Astrocyte of the hippocampus (primary cell): ENCODE measurements at regions not wholly inside any gene's neighbourhood (a gene's known extent, or its start where the extent isn't known, plus 50 kb on each side); places are given as distances from the start of the nearest gene placed in this dataset.
"Not testable (repeated sequence)": the region's sequence is repeated elsewhere in the genome, so short reads cannot be mapped to it uniquely, and the experiment has no call there.

Source experiments
- DNase-seq: peaks from one replicate; pipeline ENCODE4 v3.0.0; 2011; ENCODE audit warnings: low read depth, low spot score

DNA sequence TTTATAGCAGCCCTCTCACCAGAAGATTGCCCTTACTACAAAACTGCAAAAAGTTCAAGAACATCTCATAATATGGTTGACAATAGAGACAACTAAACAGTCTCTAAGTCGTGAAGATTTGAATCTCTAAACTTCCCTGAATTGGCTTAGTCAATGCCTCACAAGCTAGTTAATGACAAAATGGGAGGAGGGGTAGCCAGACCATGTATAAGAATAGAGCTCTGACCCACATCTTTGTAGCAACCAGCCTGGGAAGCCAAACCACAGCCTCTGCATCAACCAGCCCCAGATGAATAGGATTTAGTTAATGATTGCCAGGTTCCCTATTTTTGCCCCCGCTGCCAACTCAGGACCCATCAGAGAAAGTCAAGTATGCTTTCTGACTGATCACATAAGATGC lies 1265.9 kb upstream of the PCDH10 start:
- DNase-seq = not testable (repeated sequence)

DNA sequence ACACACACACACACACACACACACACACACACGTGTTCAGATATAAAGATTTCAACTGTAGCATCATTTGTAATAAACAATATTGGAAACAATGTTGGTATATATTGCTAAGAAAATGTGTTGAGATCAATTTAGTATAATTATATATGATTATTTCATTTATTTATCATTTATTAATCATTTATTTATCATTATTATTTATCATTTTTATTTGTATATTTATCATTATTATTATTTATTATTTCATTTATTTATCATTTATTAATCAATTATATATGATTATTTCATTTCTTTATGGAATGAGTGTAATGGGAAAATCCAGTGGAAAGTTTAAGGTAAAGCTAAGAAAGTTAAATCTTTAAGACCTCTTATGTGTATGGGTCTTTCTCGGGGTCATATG lies 1223.4 kb upstream of the PCDH10 start:
- DNase-seq = not testable (repeated sequence)

DNA sequence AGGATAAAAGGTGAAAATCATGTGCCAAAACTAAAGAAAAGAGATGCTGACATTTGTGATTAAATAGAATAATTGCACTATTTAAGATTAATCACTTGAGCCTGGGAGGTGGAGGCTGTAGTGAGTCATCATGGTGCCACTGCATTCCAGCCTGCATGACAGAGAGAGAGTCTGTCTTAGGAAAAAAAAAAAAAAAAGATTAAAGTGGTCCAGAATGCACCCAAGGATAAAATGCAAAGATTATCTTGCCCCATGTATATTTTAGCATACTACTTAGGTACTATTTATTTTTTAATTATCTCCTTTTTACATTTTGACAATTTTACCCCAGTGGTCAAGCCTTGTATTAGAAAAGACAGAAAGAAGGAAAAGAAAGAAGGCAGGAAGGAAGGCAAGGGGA lies 1181.4 kb upstream of the PCDH10 start:
- DNase-seq = peak; percentile 47

GRCh38 chr4:131974730-131975129 lies 1174.4 kb upstream of the PCDH10 start:
- no peak for DNase-seq

DNA sequence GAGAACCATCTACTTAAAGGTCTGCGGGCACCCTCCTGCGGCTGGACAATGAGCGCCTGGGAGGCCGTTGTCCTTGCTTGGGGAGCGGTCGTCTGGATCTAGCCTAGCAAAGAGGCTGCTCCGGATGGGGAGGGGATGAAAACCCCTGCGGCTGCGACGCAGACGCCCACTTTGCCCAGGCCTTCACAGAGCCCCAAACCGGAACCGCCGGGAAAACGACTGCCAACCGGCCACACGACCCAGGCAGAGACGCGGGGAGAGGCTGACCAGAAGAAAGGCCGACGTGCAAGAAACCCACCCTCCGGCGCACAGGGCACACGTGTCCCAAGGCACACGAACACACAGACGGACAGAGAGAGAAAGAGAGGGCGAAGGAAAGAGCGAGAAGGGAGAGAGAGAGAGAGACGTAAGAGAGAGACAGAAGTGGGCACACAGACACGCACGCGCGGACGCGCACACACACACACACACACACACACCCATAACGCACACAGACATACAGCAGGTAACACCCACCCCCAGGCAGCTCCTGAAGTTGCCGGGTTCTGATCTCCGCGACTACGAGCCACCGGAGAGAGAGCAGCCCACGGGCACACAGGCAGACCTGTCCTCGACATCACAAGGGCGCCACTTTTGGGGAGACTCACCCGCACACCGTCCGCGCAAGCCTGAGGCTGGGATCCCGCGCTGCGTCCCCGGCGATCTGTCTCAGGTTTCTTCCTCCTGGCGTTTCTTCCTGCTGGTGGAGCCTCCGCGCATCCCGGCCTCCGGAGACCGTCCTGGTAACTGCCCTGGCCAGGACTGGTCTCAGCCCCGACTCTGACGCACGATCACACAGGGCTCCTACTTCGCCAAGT lies 1173.6 kb upstream of the PCDH10 start:
- DNase-seq = not testable (repeated sequence)

DNA sequence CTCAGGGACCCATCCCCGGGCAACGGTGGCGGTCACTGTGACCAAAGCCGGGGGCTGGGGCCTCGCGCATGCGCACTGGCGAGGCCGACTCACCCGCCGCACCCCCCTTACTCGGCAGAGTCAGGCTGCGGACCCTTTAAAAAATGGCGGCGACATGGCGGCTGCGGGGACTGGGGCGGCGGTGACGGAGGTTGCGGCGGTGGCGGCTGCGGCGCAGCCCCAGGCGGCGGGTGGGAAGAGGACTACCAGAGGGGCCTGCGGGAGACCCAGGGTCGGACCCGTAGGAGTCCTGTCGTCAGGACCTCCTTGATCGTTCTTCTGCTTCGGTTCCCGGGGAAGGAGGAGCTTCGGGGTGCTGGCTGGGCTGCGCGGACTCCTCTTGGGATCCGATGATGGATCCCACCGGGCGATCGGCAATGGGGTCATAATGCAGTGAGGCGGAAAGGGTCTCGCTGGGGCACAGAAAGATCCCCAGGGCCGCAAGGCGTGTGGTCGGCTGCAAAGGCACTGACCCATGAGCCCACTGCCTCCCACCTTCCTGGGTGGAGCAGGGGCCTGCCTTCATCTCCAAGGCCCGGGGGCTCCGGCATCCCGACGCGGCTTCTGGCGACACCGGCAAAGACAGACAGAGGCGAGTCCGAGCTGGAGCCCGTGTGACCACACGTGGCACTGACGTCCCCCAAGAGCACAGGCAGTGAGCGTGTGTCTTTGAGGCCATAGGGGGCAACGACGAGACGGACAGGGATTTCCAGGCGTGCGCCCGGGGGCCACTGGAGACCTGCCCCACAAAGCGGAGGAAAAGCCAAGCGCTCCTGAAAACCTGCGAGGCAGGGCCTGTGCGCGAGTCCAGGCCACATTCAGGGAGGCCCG lies 1172.7 kb upstream of the PCDH10 start:
- DNase-seq = not testable (repeated sequence)

- no peak for DNase-seq
Measured at GRCh38 chr4:131978120-131978519, 1171.0 kb upstream of the PCDH10 start.

- no peak for DNase-seq
Measured at GRCh38 chr4:131989576-131989975, 1159.5 kb upstream of the PCDH10 start.

GRCh38 chr4:132001542-132001941 lies 1147.6 kb upstream of the PCDH10 start:
- DNase-seq = peak; percentile 33

GRCh38 chr4:132003593-132003992 lies 1145.5 kb upstream of the PCDH10 start:
- no peak for DNase-seq

GRCh38 chr4:132015321-132015720 lies 1133.8 kb upstream of the PCDH10 start:
- no peak for DNase-seq

GRCh38 chr4:132016703-132017350 lies 1132.3 kb upstream of the PCDH10 start:
- no peak for DNase-seq

GRCh38 chr4:132026166-132026565 lies 1122.9 kb upstream of the PCDH10 start:
- peak; percentile 1 for DNase-seq

GRCh38 chr4:132026816-132027215 lies 1122.3 kb upstream of the PCDH10 start:
- no peak for DNase-seq

DNA sequence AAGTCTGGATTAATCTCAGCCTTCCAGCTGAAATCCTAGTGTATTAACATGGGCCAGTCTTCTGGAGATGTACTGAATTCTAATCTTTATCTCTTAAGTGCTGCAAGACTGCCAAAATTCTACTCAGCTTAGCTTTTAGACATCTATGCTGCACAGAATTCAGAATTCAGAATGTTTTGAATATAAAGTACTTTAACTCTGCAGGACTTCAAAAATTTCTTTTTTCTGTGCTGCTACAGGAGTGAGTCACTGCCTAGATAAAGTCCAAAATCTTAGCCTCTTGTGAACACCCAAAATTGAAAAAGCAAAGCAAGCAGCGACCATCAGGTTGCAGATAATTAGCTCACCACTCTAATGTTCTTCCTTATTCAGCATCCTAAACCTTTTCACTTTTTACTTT lies 1092.6 kb upstream of the PCDH10 start:
- peak; percentile 20 for DNase-seq

DNA sequence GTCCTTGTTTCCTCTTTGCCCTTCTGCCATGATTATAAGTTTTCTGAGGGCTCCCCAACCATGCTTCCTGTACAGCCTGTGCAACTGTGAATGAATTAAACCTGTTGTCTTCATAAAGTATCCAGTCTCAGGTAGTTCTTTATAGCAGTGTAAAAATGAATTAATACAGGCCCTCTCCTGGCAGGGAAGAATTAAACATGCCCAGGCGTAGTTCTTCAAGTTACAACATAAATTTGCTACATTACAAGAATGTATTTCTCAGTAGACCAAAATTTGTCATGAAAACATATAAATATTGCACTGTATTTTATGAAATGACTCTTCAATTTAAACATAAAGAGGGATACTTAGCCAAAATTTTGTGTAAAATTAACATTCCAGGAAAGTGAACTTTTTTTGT lies 1089.9 kb upstream of the PCDH10 start:
- DNase-seq = no peak

- DNase-seq = no peak
Measured at GRCh38 chr4:132062611-132063239, 1086.4 kb upstream of the PCDH10 start.

DNA sequence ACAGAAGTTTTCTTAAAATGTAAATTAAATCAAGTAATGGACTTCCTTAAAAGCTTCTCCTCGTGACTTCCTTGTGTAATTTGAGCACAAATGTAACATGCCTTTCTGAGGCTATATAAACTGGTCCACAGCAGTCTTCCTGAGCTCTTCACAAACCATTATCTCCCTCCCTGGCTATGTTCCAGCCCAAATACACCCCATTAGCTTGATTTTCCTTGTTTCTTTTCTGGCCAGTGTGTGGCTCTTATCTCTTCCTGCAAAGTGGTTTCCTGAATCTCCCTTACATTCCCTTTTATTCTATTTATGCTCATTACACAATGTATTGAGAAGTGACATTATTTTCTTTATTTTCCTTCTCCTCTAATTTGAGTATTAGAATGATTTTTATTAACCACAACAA lies 1085.3 kb upstream of the PCDH10 start:
- no peak for DNase-seq

DNA sequence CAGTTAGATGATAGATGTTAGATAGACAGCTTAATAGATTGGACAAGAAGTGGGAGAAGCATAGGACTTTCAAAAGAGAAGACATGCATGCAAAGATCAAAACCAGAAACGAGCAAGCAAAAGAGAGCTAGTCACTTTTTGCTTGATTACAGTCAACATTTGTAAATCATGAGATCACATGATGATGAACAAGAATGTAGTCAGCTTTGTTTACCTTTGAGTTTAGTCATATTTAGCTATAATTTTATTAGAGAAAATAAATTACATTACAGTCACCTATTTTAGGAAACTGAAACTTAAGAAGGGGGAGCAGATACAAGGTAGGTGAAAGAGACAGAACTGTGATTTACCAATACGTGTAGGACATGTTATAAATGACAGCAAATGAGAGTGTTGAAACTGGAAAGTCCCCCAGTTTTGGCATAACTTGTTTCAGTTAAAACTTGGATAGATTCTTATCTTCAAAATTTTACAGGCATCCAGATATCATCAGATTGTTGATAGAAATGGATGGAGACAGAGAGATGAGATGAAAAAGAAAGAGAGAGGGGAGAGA lies 1083.1 kb upstream of the PCDH10 start:
- DNase-seq = no peak

DNA sequence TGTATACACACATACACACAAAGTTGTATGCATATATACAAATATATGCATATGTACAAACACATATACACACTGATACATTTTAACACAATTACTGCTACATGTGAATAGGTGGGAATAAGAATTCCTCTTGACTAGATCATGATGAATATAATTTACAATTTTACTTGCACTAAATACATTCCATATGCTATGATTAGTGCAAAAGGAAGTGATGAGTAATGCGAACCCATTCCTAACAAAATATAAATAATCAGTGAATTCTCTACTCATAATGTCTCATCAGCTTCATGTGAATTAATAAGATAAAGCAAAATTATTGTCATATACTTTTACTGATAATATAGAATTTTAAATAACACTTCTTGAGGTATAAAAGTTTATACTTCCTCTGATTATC lies 1077.3 kb upstream of the PCDH10 start:
- no peak for DNase-seq

DNA sequence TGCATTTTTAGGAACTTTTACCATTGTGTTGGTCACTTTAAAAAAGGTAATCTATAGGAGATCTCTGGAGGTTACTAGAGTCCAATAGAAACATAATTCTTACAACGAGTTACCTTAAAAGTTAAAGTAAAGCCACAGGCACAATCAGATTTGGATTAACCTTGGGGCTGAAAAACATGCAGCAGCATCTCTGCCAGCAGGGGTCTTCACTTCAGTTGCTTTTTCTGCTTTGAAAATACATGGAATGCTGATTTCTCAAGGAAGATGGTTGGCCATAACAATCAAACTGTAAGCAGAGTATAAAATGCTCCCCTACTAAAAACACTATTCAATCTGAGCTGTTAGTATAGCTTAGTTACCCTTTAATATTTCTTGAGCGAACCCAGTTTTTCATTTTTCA lies 1072.3 kb upstream of the PCDH10 start:
- DNase-seq = no peak
